Mesendoderm (in vitro differentiated cells): ENCODE measurements at regions not wholly inside any gene's neighbourhood (a gene's known extent, or its start where the extent isn't known, plus 50 kb on each side); places are given as distances from the start of the nearest gene placed in this dataset.
"Not testable (repeated sequence)": the region's sequence is repeated elsewhere in the genome, so short reads cannot be mapped to it uniquely, and the experiment has no call there.

Source experiments
- DNase-seq: peaks from one replicate; pipeline ENCODE4 v3.0.0; 2013
- H2AK5ac ChIP-seq: 2 replicates; pipeline ENCODE4 v1.6.1; 2013; ENCODE audit warnings: low read length, inconsistent platforms
- H2BK120ac ChIP-seq: 2 replicates; pipeline ENCODE4 v1.6.1; 2013; ENCODE audit warnings: low read depth, mild to moderate bottlenecking, low read length, moderate library complexity, mixed read lengths
- H2BK15ac ChIP-seq: replicated peaks from 2 replicates; pipeline ENCODE4 v1.6.1; 2013; ENCODE audit warnings: low read depth, mild to moderate bottlenecking, moderate library complexity
- H2BK5ac ChIP-seq: 2 replicates; pipeline ENCODE4 v1.6.1; 2013; ENCODE audit warnings: low read length, inconsistent platforms
- H3K18ac ChIP-seq: 2 replicates; pipeline ENCODE4 v1.6.1; 2013; ENCODE audit warnings: mild to moderate bottlenecking, low read length, mixed read lengths
- H3K23ac ChIP-seq: one replicate; pipeline ENCODE4 v1.6.1; 2013; ENCODE audit warnings: low read length
- H3K27ac ChIP-seq: 2 replicates; pipeline ENCODE4 v1.5.1; 2013; ENCODE audit warnings: low read depth, mild to moderate bottlenecking, inconsistent platforms, low read length, moderate library complexity
- H3K27me3 ChIP-seq: 2 replicates; pipeline ENCODE4 v1.6.1; 2013; ENCODE audit warnings: low read length, control low read depth, mild to moderate bottlenecking, inconsistent platforms; ENCODE audit not compliant: insufficient read depth, poor library complexity
- H3K36me3 ChIP-seq: 2 replicates; pipeline ENCODE4 v1.6.1; 2013; ENCODE audit warnings: low read length, inconsistent platforms; ENCODE audit not compliant: control insufficient read depth, insufficient read depth
- H3K4ac ChIP-seq: one replicate; pipeline ENCODE4 v1.6.1; 2013; ENCODE audit warnings: low read depth, mild to moderate bottlenecking, low read length, moderate library complexity
- H3K4me1 ChIP-seq: 2 replicates; pipeline ENCODE4 v1.6.1; 2013; ENCODE audit warnings: low read depth, low read length, inconsistent platforms; ENCODE audit not compliant: control insufficient read depth
- H3K4me2 ChIP-seq: 2 replicates; pipeline ENCODE4 v1.6.1; 2013; ENCODE audit warnings: low read length
- H3K4me3 ChIP-seq: 2 replicates; pipeline ENCODE4 v1.5.1; 2013; ENCODE audit warnings: mild to moderate bottlenecking, low read length
- H3K56ac ChIP-seq: one replicate; pipeline ENCODE4 v1.6.1; 2013; ENCODE audit warnings: low read length
- H3K79me1 ChIP-seq: 2 replicates; pipeline ENCODE4 v1.6.1; 2013; ENCODE audit warnings: low read length, inconsistent platforms
- H3K79me2 ChIP-seq: 2 replicates; pipeline ENCODE4 v1.6.1; 2013; ENCODE audit warnings: mild to moderate bottlenecking, low read length; ENCODE audit not compliant: control insufficient read depth, insufficient read depth
- H3K9ac ChIP-seq: 2 replicates; pipeline ENCODE4 v1.6.1; 2013; ENCODE audit warnings: low read length, inconsistent platforms
- H4K5ac ChIP-seq: one replicate; pipeline ENCODE4 v1.6.1; 2013; ENCODE audit warnings: low read length
- H4K8ac ChIP-seq: one replicate; pipeline ENCODE4 v1.6.1; 2013; ENCODE audit warnings: low read depth, mild to moderate bottlenecking, control low read depth, low read length, moderate library complexity
- WGBS: extraction: QIAGEN DNeasy Blood & Tissue Kit; methylation state at CpG from one replicate; pipeline ENCODE4 v1.1.7; 2013; ENCODE audit warnings: low lambda C conversion rate, missing lambda C conversion rate; ENCODE audit not compliant: insufficient coverage; ENCODE audit errors: extremely low coverage; 5-methylcytosine and 5-hydroxymethylcytosine counted together

DNA sequence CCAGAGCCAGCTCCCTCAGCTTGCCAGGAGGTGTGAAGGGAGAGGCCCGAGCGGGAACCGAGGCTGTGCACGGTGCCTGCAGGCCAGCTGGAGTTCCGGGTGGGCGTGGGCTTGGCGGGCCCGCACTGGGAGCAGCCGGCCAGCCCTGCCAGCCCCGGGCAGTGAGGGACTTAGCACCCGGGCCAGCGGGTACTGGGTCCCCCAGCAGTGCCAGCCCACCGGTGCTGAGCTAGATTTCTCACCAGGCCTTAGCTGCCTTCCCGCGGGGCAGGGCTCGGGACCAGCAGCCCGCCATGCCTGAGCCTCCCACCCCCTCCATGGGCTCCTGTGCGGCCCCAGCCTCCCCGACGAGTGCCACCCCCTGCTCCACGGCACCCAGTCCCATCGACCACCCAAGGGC, 373.1 kb upstream of the TMTC1 start:
- H3K27me3 ChIP-seq, H3K18ac ChIP-seq, H3K79me2 ChIP-seq, H3K4ac ChIP-seq, H3K23ac ChIP-seq, H3K9ac ChIP-seq, H3K4me3 ChIP-seq, H4K5ac ChIP-seq, H3K27ac ChIP-seq, H2AK5ac ChIP-seq, H2BK15ac ChIP-seq, DNase-seq, H2BK120ac ChIP-seq, H3K79me1 ChIP-seq, H3K4me2 ChIP-seq, H3K4me1 ChIP-seq, H3K36me3 ChIP-seq, H2BK5ac ChIP-seq, H4K8ac ChIP-seq, H3K56ac ChIP-seq: not testable (repeated sequence)
- WGBS: no CpG with 5 or more reads among the region's 22 CpGs

- Histone ChIP-seq H2BK5ac (no peak overlapping the region), H3K79me1 (no peaks in the 10 kb centered on the region), H3K27ac (no peak overlapping the region), H2BK120ac (no peak overlapping the region), H3K4me1 (no peaks in the 10 kb centered on the region), H3K36me3 (no peaks in the 10 kb centered on the region), H3K4ac (no peak overlapping the region), H3K27me3 (no peaks in the 10 kb centered on the region), H3K4me2 (no peak overlapping the region), H4K5ac (no peak overlapping the region), H3K56ac (no peak overlapping the region), H2BK15ac (no peak overlapping the region), H4K8ac (no peak overlapping the region), H3K23ac (no peak overlapping the region), H2AK5ac (no peak overlapping the region), H3K79me2 (no peaks in the 10 kb centered on the region), H3K9ac (no peak overlapping the region), H3K4me3 (no peak overlapping the region), H3K18ac (no peak overlapping the region)
- no peak for DNase-seq
- WGBS: no CpG with 5 or more reads among the region's 6 CpGs
Observed at GRCh38 chr12:30155001-30155730, 371.4 kb upstream of the TMTC1 start.

- Histone ChIP-seq H3K27ac (no peak overlapping the region), H4K5ac (no peak overlapping the region), H4K8ac (no peak overlapping the region), H3K4ac (no peak overlapping the region), H3K79me1 (no peaks in the 10 kb centered on the region), H3K79me2 (no peaks in the 10 kb centered on the region), H3K4me2 (no peak overlapping the region), H2AK5ac (no peak overlapping the region), H2BK5ac (no peak overlapping the region), H3K56ac (no peak overlapping the region), H3K18ac (no peak overlapping the region), H2BK120ac (no peak overlapping the region), H3K9ac (no peak overlapping the region), H3K36me3 (no peaks in the 10 kb centered on the region), H3K27me3 (no peaks in the 10 kb centered on the region), H2BK15ac (no peak overlapping the region), H3K4me3 (no peak overlapping the region), H3K23ac (no peak overlapping the region), H3K4me1 (no peaks in the 10 kb centered on the region)
- no CpG with 5 or more reads among the region's 1 CpG for whole genome bisulfite sequencing
- no peak for DNase-seq
Observed at GRCh38 chr12:30153981-30154380, 370.2 kb upstream of the TMTC1 start.

DNA sequence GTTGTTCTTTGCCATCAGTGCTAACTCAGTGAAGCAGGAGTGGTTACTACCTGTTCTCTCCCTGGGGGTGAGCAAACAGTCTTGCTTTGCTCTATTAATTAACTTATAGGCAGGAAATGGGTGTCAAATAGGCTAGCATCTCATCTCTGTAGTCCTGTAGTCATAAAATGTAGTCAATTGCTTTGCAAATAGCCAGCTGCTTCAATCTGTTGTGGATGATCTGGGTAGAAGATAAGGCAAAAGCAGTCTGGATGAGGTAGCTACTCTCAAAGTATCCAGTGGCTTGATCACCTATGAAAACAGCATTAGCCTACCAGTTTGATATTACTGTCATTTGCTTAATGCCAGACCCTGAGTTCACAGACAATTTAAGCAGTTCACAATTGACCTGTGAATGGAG, 369.0 kb upstream of the TMTC1 start:
- Histone ChIP-seq H2BK5ac (no peak overlapping the region), H3K4me3 (no peak overlapping the region), H2AK5ac (no peak overlapping the region), H3K56ac (no peak overlapping the region), H2BK120ac (no peak overlapping the region), H4K5ac (no peak overlapping the region), H3K18ac (no peak overlapping the region), H3K27ac (no peak overlapping the region), H3K4ac (no peak overlapping the region), H3K4me2 (no peak overlapping the region), H3K9ac (no peak overlapping the region), H3K79me1 (no peaks in the 10 kb centered on the region), H3K27me3 (no peaks in the 10 kb centered on the region), H3K79me2 (no peaks in the 10 kb centered on the region), H4K8ac (no peak overlapping the region), H2BK15ac (no peak overlapping the region), H3K4me1 (no peaks in the 10 kb centered on the region), H3K23ac (no peak overlapping the region), H3K36me3 (no peaks in the 10 kb centered on the region)
- DNase-seq: no peak

DNA sequence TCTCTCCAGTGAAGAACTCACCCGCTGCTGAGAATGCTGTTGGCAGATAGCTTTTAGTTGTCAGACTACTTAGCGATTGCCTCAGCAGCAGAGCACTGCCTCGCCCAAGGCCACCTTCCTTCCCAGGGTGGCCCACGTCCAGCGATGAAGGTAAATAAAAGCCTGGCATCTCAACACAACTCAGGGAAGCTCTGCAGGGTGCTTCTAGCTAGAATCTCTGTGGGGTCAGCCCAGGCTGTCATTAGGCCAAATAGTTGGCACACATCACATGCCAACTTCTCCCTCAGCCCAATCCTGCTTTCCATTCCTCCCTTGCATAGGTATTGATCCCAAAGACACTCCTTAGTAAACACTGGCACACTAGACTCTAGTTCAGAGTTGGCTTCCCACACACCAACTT, 368.1 kb upstream of the TMTC1 start:
- Histone ChIP-seq H2BK5ac (no peak overlapping the region), H3K9ac (no peak overlapping the region), H3K4me2 (no peak overlapping the region), H4K8ac (no peak overlapping the region), H3K79me1 (no peaks in the 10 kb centered on the region), H3K4me1 (no peaks in the 10 kb centered on the region), H2BK15ac (no peak overlapping the region), H3K27me3 (no peaks in the 10 kb centered on the region), H3K79me2 (no peaks in the 10 kb centered on the region), H3K56ac (no peak overlapping the region), H3K23ac (no peak overlapping the region), H3K27ac (no peak overlapping the region), H2BK120ac (no peak overlapping the region), H3K4me3 (no peak overlapping the region), H4K5ac (no peak overlapping the region), H3K36me3 (no peaks in the 10 kb centered on the region), H2AK5ac (no peak overlapping the region), H3K18ac (no peak overlapping the region), H3K4ac (no peak overlapping the region)
- no peak for DNase-seq
- WGBS: no CpG with 5 or more reads among the region's 5 CpGs

DNA sequence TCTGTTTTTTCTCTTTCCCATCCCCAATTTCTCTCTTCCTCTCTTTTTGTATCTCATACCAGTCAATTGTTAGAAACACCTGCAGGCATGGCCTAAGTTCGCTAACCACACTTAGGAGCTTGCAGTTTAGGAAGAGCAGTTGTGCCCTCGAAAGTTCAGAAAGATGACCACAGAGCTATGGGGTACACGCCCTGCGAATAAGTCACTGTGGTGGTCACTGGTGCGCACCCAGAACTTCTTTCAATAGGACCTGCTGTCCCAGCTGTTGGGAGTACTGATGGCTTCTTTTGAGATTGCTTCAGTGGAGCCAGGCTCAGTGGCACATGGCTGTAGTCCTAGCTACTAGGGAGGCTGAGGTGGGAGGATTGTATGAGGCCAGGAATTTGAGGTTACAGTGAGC, 362.8 kb upstream of the TMTC1 start:
- Histone ChIP-seq H2BK15ac (no peak overlapping the region), H3K27me3 (no peaks in the 10 kb centered on the region), H2AK5ac (no peak overlapping the region), H3K4ac (no peak overlapping the region), H3K4me2 (no peak overlapping the region), H4K8ac (no peak overlapping the region), H3K4me3 (no peak overlapping the region), H3K27ac (no peak overlapping the region), H3K18ac (no peak overlapping the region), H3K79me2 (no peaks in the 10 kb centered on the region), H2BK120ac (no peak overlapping the region), H3K36me3 (no peaks in the 10 kb centered on the region), H3K9ac (no peak overlapping the region), H3K79me1 (no peaks in the 10 kb centered on the region), H3K56ac (no peak overlapping the region), H3K23ac (no peak overlapping the region), H4K5ac (no peak overlapping the region), H2BK5ac (no peak overlapping the region), H3K4me1 (peaks cover 3% of the 10 kb centered on the region)
- no peak for DNase-seq
- no CpG with 5 or more reads among the region's 5 CpGs for WGBS
